DOHH2 (cell line): ENCODE measurements at regions not wholly inside any gene's neighbourhood (a gene's known extent, or its start where the extent isn't known, plus 50 kb on each side); places are given as distances from the start of the nearest gene placed in this dataset.

Source experiments
- EZH2phosphoT487 ChIP-seq: fragments of 200-600 bp; sonication (generic); IDR thresholded peaks from 2 replicates; pipeline ENCODE4 v1.6.1; 2017; ENCODE audit warnings: borderline replicate concordance, mild to moderate bottlenecking, antibody characterized with exemption, low read length, moderate library complexity, mixed read lengths
- TF ChIP-seq, protein P1 (sequence below): fragments of 200-600 bp; sonication (generic); IDR thresholded peaks from one replicate; pipeline ENCODE4 v1.5.1; 2014; ENCODE audit warnings: antibody characterized with exemption, mild to moderate bottlenecking, low read depth, low read length; ENCODE audit not compliant: poor library complexity, severe bottlenecking

DNA sequence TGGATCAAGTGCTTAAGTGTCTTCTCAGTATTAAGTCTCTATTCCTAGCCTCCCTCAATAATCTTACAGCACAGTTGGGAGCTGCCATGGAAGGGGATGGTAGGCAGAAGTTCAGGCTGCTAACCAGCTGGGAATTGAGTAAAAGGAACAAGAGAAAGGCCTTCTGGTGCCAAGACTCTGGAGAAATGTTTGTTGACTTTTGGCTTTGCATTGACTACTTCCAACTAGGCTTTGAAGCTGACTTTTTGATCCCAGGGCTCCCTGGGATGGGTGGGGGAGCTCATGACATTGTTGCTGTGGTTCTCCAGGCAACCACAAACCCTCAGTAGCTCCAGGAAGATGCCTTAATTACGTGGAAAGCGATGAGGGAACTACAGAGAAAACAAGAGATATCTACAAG, 85.2 kb upstream of the HTR4 start:
- TF ChIP-seq, protein P1, sequence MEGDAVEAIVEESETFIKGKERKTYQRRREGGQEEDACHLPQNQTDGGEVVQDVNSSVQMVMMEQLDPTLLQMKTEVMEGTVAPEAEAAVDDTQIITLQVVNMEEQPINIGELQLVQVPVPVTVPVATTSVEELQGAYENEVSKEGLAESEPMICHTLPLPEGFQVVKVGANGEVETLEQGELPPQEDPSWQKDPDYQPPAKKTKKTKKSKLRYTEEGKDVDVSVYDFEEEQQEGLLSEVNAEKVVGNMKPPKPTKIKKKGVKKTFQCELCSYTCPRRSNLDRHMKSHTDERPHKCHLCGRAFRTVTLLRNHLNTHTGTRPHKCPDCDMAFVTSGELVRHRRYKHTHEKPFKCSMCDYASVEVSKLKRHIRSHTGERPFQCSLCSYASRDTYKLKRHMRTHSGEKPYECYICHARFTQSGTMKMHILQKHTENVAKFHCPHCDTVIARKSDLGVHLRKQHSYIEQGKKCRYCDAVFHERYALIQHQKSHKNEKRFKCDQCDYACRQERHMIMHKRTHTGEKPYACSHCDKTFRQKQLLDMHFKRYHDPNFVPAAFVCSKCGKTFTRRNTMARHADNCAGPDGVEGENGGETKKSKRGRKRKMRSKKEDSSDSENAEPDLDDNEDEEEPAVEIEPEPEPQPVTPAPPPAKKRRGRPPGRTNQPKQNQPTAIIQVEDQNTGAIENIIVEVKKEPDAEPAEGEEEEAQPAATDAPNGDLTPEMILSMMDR: no peak
- no peak for TF ChIP-seq EZH2phosphoT487
